Endothelial cell of umbilical vein (primary cell): ENCODE measurements at regions not wholly inside any gene's neighbourhood (a gene's known extent, or its start where the extent isn't known, plus 50 kb on each side); places are given as distances from the start of the nearest gene placed in this dataset.
A peak's percentile ranks its signal among the peaks of the same experiment; 100 is the strongest.

Source experiments
- BruUV-seq: library from RNA; stranded (reverse); fragments of 400-500 nt; replicated peaks from 2 replicates; lab custom pipeline; 2021; lab: Mats Ljungman, UMichigan
- CTCF ChIA-PET: fragments of 300-600, 350-600 bp; sonication (Branson Sonifier 250); formaldehyde crosslinking; loops from one replicate; lab custom pipeline; 2021; ENCODE audit warnings: antibody characterized with exemption, inconsistent platforms; lab: Charles Lee
- POLR2A ChIA-PET: fragments of 300-600, 350-600 bp; sonication (Branson Sonifier 250); formaldehyde crosslinking; loops from one replicate; lab custom pipeline; 2021; ENCODE audit warnings: antibody characterized with exemption, inconsistent platforms; lab: Charles Lee
- DNase-seq: peaks from one replicate; pipeline ENCODE4 v3.0.0-alpha.2; 2011; ENCODE audit warnings: low read depth, low spot score
- FAIRE-seq: peaks from 2 replicates; lab custom pipeline; 2011; peaks lifted over from hg19 to GRCh38; lab: Jason Lieb, UNC
- H2AFZ ChIP-seq: 2 replicates; pipeline ENCODE4 v1.6.0; 2012; ENCODE audit warnings: low read depth, low read length, control low read depth, inconsistent platforms
- H3K27ac ChIP-seq: 2 replicates; pipeline ENCODE4 v1.5.1; 2011; ENCODE audit warnings: low read depth, mild to moderate bottlenecking, control low read depth, low read length, moderate library complexity; ENCODE audit not compliant: insufficient read depth
- H3K27me3 ChIP-seq, 2 experiments: 2 replicates each; pipeline versions ENCODE4 v1.6.0 to v1.6.1; 2011; ENCODE audit warnings: low read length in 2 of 2, mixed read lengths in 1 of 2; ENCODE audit not compliant: control insufficient read depth in 2 of 2, insufficient read depth in 2 of 2
- H3K36me3 ChIP-seq, 2 experiments: 2 replicates in 1 of 2; 3 replicates in 1 of 2; pipeline ENCODE4 v1.5.1; 2011; ENCODE audit warnings: low read length in 2 of 2, mild to moderate bottlenecking in 1 of 2, moderate library complexity in 1 of 2; ENCODE audit not compliant: control insufficient read depth in 2 of 2, insufficient read depth in 2 of 2; ENCODE audit errors: extremely low read depth in 1 of 2
- H3K4me1 ChIP-seq: 3 replicates; pipeline ENCODE4 v1.5.1; 2011; ENCODE audit warnings: mild to moderate bottlenecking, low read length; ENCODE audit not compliant: control insufficient read depth, insufficient read depth; ENCODE audit errors: extremely low read depth
- H3K4me2 ChIP-seq: 2 replicates; pipeline ENCODE4 v1.6.1; 2011; ENCODE audit warnings: low read length, control low read depth, mixed read lengths; ENCODE audit not compliant: insufficient read depth
- H3K4me3 ChIP-seq, 3 experiments: fragments of 200-600 bp in 1 of 3; sonication (generic), shearing (Covaris generic) in 1 of 3; replicated peaks in 1 of 3; 2 replicates each; pipeline ENCODE4 v1.5.1; 2011 to 2016; ENCODE audit warnings: control low read depth in 3 of 3, low read length in 3 of 3, mild to moderate bottlenecking in 2 of 3, inconsistent platforms in 1 of 3, low read depth in 1 of 3, moderate library complexity in 1 of 3; ENCODE audit not compliant: insufficient read depth in 1 of 3
- H3K79me2 ChIP-seq: 2 replicates; pipeline ENCODE4 v1.6.0; 2012; ENCODE audit warnings: low read length, inconsistent platforms; ENCODE audit not compliant: control insufficient read depth, insufficient read depth
- H3K9ac ChIP-seq: replicated peaks from 2 replicates; pipeline ENCODE3; 2011; ENCODE audit warnings: low read length, control low read depth; ENCODE audit not compliant: insufficient read depth; ENCODE audit errors: extremely low read depth
- H3K9me1 ChIP-seq: replicated peaks from 3 replicates; pipeline ENCODE4 v1.6.0; 2011; ENCODE audit warnings: mild to moderate bottlenecking, low read length; ENCODE audit not compliant: control insufficient read depth, insufficient read depth; ENCODE audit errors: extremely low read depth
- H3K9me3 ChIP-seq: replicated peaks from 2 replicates; pipeline ENCODE4 v1.5.1; 2012; ENCODE audit warnings: low read length, inconsistent platforms; ENCODE audit not compliant: control insufficient read depth, insufficient read depth
- H4K20me1 ChIP-seq: replicated peaks from 2 replicates; pipeline ENCODE3; 2011; ENCODE audit warnings: mild to moderate bottlenecking, low read length; ENCODE audit not compliant: control insufficient read depth, insufficient read depth; ENCODE audit errors: extremely low read depth
- EZH2 ChIP-seq: IDR thresholded peaks from 2 replicates; pipeline ENCODE4 v1.6.1; 2012; ENCODE audit warnings: borderline replicate concordance, low read depth, mild to moderate bottlenecking, moderate library complexity, low read length, inconsistent platforms; ENCODE audit not compliant: severe bottlenecking
- FOS ChIP-seq: IDR thresholded peaks from 2 replicates; pipeline ENCODE4 v1.6.1; 2011; ENCODE audit warnings: mild to moderate bottlenecking, low read length, moderate library complexity, borderline replicate concordance; ENCODE audit not compliant: insufficient read depth
- GATA2 ChIP-seq: IDR thresholded peaks from 2 replicates; pipeline ENCODE4 v1.7.0; 2011; ENCODE audit warnings: low read depth, mild to moderate bottlenecking, moderate library complexity, mixed read lengths, low read length; ENCODE audit not compliant: insufficient read length, insufficient read depth
- JUN ChIP-seq: IDR thresholded peaks from 2 replicates; pipeline ENCODE4 v1.6.1; 2011; ENCODE audit warnings: borderline replicate concordance, low read depth; ENCODE audit not compliant: insufficient read length, insufficient read depth
- MAX ChIP-seq: IDR thresholded peaks from 2 replicates; pipeline ENCODE4 v1.6.1; 2011; ENCODE audit not compliant: insufficient read depth, insufficient read length
- MYC ChIP-seq: IDR thresholded peaks from one replicate; pipeline ENCODE4 v1.6.1; 2011; ENCODE audit warnings: mild to moderate bottlenecking, low read depth, low read length
- POLR2A ChIP-seq: IDR thresholded peaks from 2 replicates; pipeline ENCODE4 v1.6.1; 2012; ENCODE audit warnings: low read depth, mild to moderate bottlenecking, control low read depth, low read length
- POLR2AphosphoS5 ChIP-seq: IDR thresholded peaks from 2 replicates; pipeline ENCODE4 v1.6.1; 2012; ENCODE audit warnings: low read depth, mild to moderate bottlenecking, control low read depth, low read length, moderate library complexity; ENCODE audit not compliant: insufficient read depth
- dilution Hi-C: fragments of 300-500 bp; cut with MboI; formaldehyde crosslinking; loops from one replicate; pipeline ENCODE4 v1.15.0; 2019; ENCODE audit warnings: low sequenced_read_pairs; ENCODE audit not compliant: extremely low pct_ligation_motif_present
- intact Hi-C: fragments of 100-400 bp; cut with micrococcal nuclease; formaldehyde crosslinking; loops from one replicate; pipeline ENCODE4 v1.10.0; 2022
- TF ChIP-seq, protein P1 (sequence below), 2 donors: IDR thresholded peaks; 1 replicate in 1 of 2; 2 replicates in 1 of 2; pipeline ENCODE4 v1.5.1; 2011; ENCODE audit warnings: low read length in 2 of 2, mild to moderate bottlenecking in 2 of 2, moderate library complexity in 2 of 2, control low read depth in 1 of 2, inconsistent platforms in 1 of 2, low read depth in 1 of 2; ENCODE audit not compliant: insufficient read depth in 1 of 2; ENCODE audit errors: extremely low read depth in 1 of 2

- H3K9ac ChIP-seq: no peak overlapping the region
- H3K4me1 ChIP-seq: no peaks in the 10 kb centered on the region
- H3K36me3 ChIP-seq: no peaks in the 10 kb centered on the region
- DNase-seq: peak; percentile 28
- H3K9me1 ChIP-seq: no peaks in the 10 kb centered on the region
- no peak for FAIRE-seq
- ChIA-PET POLR2A (no interaction called here), CTCF (interaction anchor here (1.0 to 2.0 kb wide), 4 partner anchors 11 to 1590 kb away, joined by 3 to 8 read pairs (median 5); no protein-coding TSS in a partner anchor)
- dilution Hi-C loops: no loop called here
- no TSS peak for BruUV-seq
- TF ChIP-seq, protein P1, sequence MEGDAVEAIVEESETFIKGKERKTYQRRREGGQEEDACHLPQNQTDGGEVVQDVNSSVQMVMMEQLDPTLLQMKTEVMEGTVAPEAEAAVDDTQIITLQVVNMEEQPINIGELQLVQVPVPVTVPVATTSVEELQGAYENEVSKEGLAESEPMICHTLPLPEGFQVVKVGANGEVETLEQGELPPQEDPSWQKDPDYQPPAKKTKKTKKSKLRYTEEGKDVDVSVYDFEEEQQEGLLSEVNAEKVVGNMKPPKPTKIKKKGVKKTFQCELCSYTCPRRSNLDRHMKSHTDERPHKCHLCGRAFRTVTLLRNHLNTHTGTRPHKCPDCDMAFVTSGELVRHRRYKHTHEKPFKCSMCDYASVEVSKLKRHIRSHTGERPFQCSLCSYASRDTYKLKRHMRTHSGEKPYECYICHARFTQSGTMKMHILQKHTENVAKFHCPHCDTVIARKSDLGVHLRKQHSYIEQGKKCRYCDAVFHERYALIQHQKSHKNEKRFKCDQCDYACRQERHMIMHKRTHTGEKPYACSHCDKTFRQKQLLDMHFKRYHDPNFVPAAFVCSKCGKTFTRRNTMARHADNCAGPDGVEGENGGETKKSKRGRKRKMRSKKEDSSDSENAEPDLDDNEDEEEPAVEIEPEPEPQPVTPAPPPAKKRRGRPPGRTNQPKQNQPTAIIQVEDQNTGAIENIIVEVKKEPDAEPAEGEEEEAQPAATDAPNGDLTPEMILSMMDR (IDR thresholded peaks at IDR 0.05; ENCODE audit: extremely low read depth in 1 of 2, insufficient read depth in 1 of 2, low read depth in 1 of 2, low read length in 2 of 2): peak; percentile 32 to 40
- TF ChIP-seq MAX: no peak
- no peaks in the 10 kb centered on the region for H3K27me3 ChIP-seq
- no peaks in the 10 kb centered on the region for H4K20me1 ChIP-seq
- no peak overlapping the region for H2AFZ ChIP-seq
- no peaks in the 10 kb centered on the region for H3K9me3 ChIP-seq
- H3K79me2 ChIP-seq: no peaks in the 10 kb centered on the region
- H3K4me2 ChIP-seq: no peak overlapping the region
- intact Hi-C loops: loop anchor here (1.0 kb wide), 1 partner anchor 1036 kb away; no protein-coding TSS in a partner anchor
- H3K4me3 ChIP-seq: no peak overlapping the region
- H3K27ac ChIP-seq: no peak overlapping the region
Measured at GRCh38 chr12:17976202-17976601, 113.8 kb downstream of the RERGL start.

- H3K79me2 ChIP-seq: no peaks in the 10 kb centered on the region
- no peak overlapping the region for H2AFZ ChIP-seq
- no peak for DNase-seq
- ChIA-PET CTCF (interaction anchor here (1.0 to 2.0 kb wide), 5 partner anchors 11 to 1590 kb away, joined by 3 to 8 read pairs (median 3); no protein-coding TSS in a partner anchor), POLR2A (no interaction called here)
- FAIRE-seq: no peak
- no peak for TF ChIP-seq POLR2AphosphoS5
- TF ChIP-seq FOS: no peak
- TF ChIP-seq, protein P1 (IDR thresholded peaks at IDR 0.05; ENCODE audit: extremely low read depth in 1 of 2, insufficient read depth in 1 of 2, low read depth in 1 of 2, low read length in 2 of 2): no peak
- TF ChIP-seq POLR2A: no peak
- TF ChIP-seq MYC: no peak
- TF ChIP-seq JUN: no peak
- no peak for TF ChIP-seq MAX
- no peak for TF ChIP-seq GATA2
- TF ChIP-seq EZH2: no peak
- dilution Hi-C loops (no loop called here), intact Hi-C loops (loop anchor here (1.0 kb wide), 1 partner anchor 1035 kb away; no protein-coding TSS in a partner anchor)
- H3K9me3 ChIP-seq: no peaks in the 10 kb centered on the region
- no peaks in the 10 kb centered on the region for H3K36me3 ChIP-seq
- no peak overlapping the region for H3K27ac ChIP-seq
- no peak overlapping the region for H3K4me2 ChIP-seq
- no peaks in the 10 kb centered on the region for H3K27me3 ChIP-seq
- H3K9ac ChIP-seq: no peak overlapping the region
- no TSS peak for BruUV-seq
- H3K4me3 ChIP-seq: no peak overlapping the region
- H4K20me1 ChIP-seq: no peaks in the 10 kb centered on the region
- no peaks in the 10 kb centered on the region for H3K9me1 ChIP-seq
- no peaks in the 10 kb centered on the region for H3K4me1 ChIP-seq
Measured at GRCh38 chr12:17975763-17976162, 114.2 kb downstream of the RERGL start.
